Uterus (tissue), 3 donors: ENCODE measurements at regions not wholly inside any gene's neighbourhood (a gene's known extent, or its start where the extent isn't known, plus 50 kb on each side); places are given as distances from the start of the nearest gene placed in this dataset.
"Not testable (repeated sequence)": the region's sequence is repeated elsewhere in the genome, so short reads cannot be mapped to it uniquely, and the experiment has no call there.

Source experiments
- DNase-seq, 2 donors: peaks; one replicate each; pipeline ENCODE4 v3.0.0-alpha.2; 2019 to 2020
- H3K27ac ChIP-seq, 2 donors: fragments of 200-600 bp; sonication (generic); 1 replicate in 1 of 2; 2 replicates in 1 of 2; pipeline ENCODE4 v1.5.1; 2016 to 2018
- H3K27me3 ChIP-seq, 2 donors: fragments of 200-600 bp; sonication (generic); one replicate each; pipeline ENCODE4 v1.5.1; 2018 to 2019; ENCODE audit warnings: control low read depth in 1 of 2
- H3K36me3 ChIP-seq, 2 donors: fragments of 200-600 bp; sonication (generic); one replicate each; pipeline ENCODE4 v1.5.1; 2019; ENCODE audit warnings: control low read depth in 1 of 2
- H3K4me1 ChIP-seq, 2 donors: fragments of 200-600 bp; sonication (generic); one replicate each; pipeline ENCODE4 v1.5.1; 2018 to 2019; ENCODE audit warnings: control low read depth in 1 of 2
- H3K4me3 ChIP-seq, 2 donors: fragments of 200-600 bp; sonication (generic); 1 replicate in 1 of 2; 2 replicates in 1 of 2; pipeline ENCODE4 v1.5.1; 2018 to 2019; ENCODE audit warnings: mild to moderate bottlenecking in 1 of 2
- H3K9me3 ChIP-seq, 2 donors: fragments of 200-600 bp; sonication (generic); one replicate each; pipeline ENCODE4 v1.5.1; 2019; ENCODE audit warnings: control low read depth in 1 of 2
- POLR2A ChIP-seq, 2 donors: fragments of 450-650 bp; IDR thresholded peaks; one replicate each; pipeline ENCODE4 v1.6.1; 2016; ENCODE audit warnings: antibody characterized with exemption in 2 of 2, mild to moderate bottlenecking in 1 of 2, moderate library complexity in 1 of 2
- intact Hi-C: fragments of 100-400 bp; cut with DNase I; formaldehyde crosslinking; loops from one replicate; pipeline ENCODE4 v1.15.1; 2023; ENCODE audit warnings: low total_unique reads
- TF ChIP-seq, protein P1 (sequence below), 4 experiments: fragments of 200-600 bp in 2 of 4; fragments of 450-650 bp in 2 of 4; sonication (generic) in 2 of 4; IDR thresholded peaks; one replicate each; pipeline ENCODE4 v1.5.1; 2016 to 2019; ENCODE audit warnings: antibody characterized with exemption in 4 of 4, mild to moderate bottlenecking in 2 of 4, moderate library complexity in 1 of 4
- donor health status: DM: yes; HTN: yes; CAD: no.

- no peak for TF ChIP-seq POLR2A (IDR thresholded peaks at IDR 0.05)
- TF ChIP-seq, protein P1, sequence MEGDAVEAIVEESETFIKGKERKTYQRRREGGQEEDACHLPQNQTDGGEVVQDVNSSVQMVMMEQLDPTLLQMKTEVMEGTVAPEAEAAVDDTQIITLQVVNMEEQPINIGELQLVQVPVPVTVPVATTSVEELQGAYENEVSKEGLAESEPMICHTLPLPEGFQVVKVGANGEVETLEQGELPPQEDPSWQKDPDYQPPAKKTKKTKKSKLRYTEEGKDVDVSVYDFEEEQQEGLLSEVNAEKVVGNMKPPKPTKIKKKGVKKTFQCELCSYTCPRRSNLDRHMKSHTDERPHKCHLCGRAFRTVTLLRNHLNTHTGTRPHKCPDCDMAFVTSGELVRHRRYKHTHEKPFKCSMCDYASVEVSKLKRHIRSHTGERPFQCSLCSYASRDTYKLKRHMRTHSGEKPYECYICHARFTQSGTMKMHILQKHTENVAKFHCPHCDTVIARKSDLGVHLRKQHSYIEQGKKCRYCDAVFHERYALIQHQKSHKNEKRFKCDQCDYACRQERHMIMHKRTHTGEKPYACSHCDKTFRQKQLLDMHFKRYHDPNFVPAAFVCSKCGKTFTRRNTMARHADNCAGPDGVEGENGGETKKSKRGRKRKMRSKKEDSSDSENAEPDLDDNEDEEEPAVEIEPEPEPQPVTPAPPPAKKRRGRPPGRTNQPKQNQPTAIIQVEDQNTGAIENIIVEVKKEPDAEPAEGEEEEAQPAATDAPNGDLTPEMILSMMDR (IDR thresholded peaks at IDR 0.05): no peak
- Histone ChIP-seq H3K4me3 (no peak overlapping the region), H3K27me3 (no peaks in the 10 kb centered on the region), H3K4me1 (no peaks in the 10 kb centered on the region), H3K27ac (no peak overlapping the region), H3K36me3 (no peaks in the 10 kb centered on the region), H3K9me3 (no peaks in the 10 kb centered on the region)
- intact Hi-C loops: no loop called here
- DNase-seq: no peak
These were observed 1708.5 kb downstream of the BRINP3 start for GRCh38 chr1:188769181-188769580.

- TF ChIP-seq, protein P1 (IDR thresholded peaks at IDR 0.05): no peak
- TF ChIP-seq POLR2A (IDR thresholded peaks at IDR 0.05): no peak
- Histone ChIP-seq H3K27ac (no peak overlapping the region), H3K4me3 (no peak overlapping the region), H3K36me3 (no peaks in the 10 kb centered on the region), H3K27me3 (no peaks in the 10 kb centered on the region), H3K4me1 (no peaks in the 10 kb centered on the region), H3K9me3 (no peaks in the 10 kb centered on the region)
- intact Hi-C loops: no loop called here
- no peak for DNase-seq
These were observed 1707.7 kb downstream of the BRINP3 start for GRCh38 chr1:188769936-188770335.

DNA sequence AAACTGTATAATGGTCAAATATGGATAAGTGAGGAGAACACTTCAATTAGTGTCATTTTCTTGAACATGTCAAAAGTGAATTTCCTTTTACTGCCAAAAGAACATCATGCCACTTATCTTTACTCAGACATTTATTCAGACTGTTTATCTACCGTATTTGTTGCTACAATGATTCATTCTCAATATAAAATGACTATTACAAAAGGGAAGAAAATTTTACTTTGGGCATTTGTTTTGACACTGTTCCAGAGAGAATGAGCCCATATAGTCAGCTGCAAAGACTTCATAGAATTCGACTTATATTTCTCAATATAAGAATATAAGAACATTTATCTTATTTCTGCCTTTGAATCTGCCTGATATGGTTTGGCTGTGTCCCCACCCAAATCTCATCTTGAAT, 1699.1 kb downstream of the BRINP3 start:
- H3K36me3 ChIP-seq: no peaks in the 10 kb centered on the region
- no peak for TF ChIP-seq POLR2A (IDR thresholded peaks at IDR 0.05)
- TF ChIP-seq, protein P1 (IDR thresholded peaks at IDR 0.05): no peak
- no peak overlapping the region for H3K27ac ChIP-seq
- H3K4me1 ChIP-seq: no peaks in the 10 kb centered on the region
- intact Hi-C loops: no loop called here
- no peaks in the 10 kb centered on the region for H3K9me3 ChIP-seq
- no peak for DNase-seq
- no peaks in the 10 kb centered on the region for H3K27me3 ChIP-seq
- no peak overlapping the region for H3K4me3 ChIP-seq

GRCh38 chr1:188782220-188782841, 1695.3 kb downstream of the BRINP3 start:
- Histone ChIP-seq H3K36me3 (no peaks in the 10 kb centered on the region), H3K27me3 (no peaks in the 10 kb centered on the region), H3K4me3 (no peak overlapping the region), H3K9me3 (no peaks in the 10 kb centered on the region), H3K27ac (no peak overlapping the region), H3K4me1 (no peaks in the 10 kb centered on the region)
- intact Hi-C loops: no loop called here
- no peak for TF ChIP-seq POLR2A (IDR thresholded peaks at IDR 0.05)
- DNase-seq: no peak

- no peaks in the 10 kb centered on the region for H3K36me3 ChIP-seq
These were observed 1682.7 kb downstream of the BRINP3 start for GRCh38 chr1:188794969-188795368.

GRCh38 chr1:188812153-188812552, 1665.5 kb downstream of the BRINP3 start:
- H3K4me3 ChIP-seq, H3K4me1 ChIP-seq, H3K36me3 ChIP-seq, H3K27ac ChIP-seq, DNase-seq, intact Hi-C loops, H3K9me3 ChIP-seq, H3K27me3 ChIP-seq: not testable (repeated sequence)

More at GRCh38 chr1:188794969-188795368, 1682.7 kb downstream of the BRINP3 start:
- intact Hi-C loops: no loop called here
- H3K27ac ChIP-seq: no peak overlapping the region
- no peaks in the 10 kb centered on the region for H3K27me3 ChIP-seq
- DNase-seq: no peak
- TF ChIP-seq, protein P1 (IDR thresholded peaks at IDR 0.05): no peak
- no peak for TF ChIP-seq POLR2A (IDR thresholded peaks at IDR 0.05)
- no peaks in the 10 kb centered on the region for H3K4me1 ChIP-seq
- H3K9me3 ChIP-seq: no peaks in the 10 kb centered on the region
- H3K4me3 ChIP-seq: no peak overlapping the region

- DNase-seq, H3K4me1 ChIP-seq, intact Hi-C loops, H3K4me3 ChIP-seq, H3K27me3 ChIP-seq, H3K9me3 ChIP-seq, H3K36me3 ChIP-seq, H3K27ac ChIP-seq: not testable (repeated sequence)
These were observed 1664.7 kb downstream of the BRINP3 start for GRCh38 chr1:188812836-188813573.
